GM18505 (cell line): ENCODE measurements at regions not wholly inside any gene's neighbourhood (a gene's known extent, or its start where the extent isn't known, plus 50 kb on each side); places are given as distances from the start of the nearest gene placed in this dataset.
"Not testable (repeated sequence)": the region's sequence is repeated elsewhere in the genome, so short reads cannot be mapped to it uniquely, and the experiment has no call there.

Experiments
- ATAC-seq: cut with Tn5 transposase; IDR thresholded peaks from one replicate; pipeline ENCODE4 v1.9.1; 2021; ENCODE audit not compliant: unreplicated experiment
- POLR2A ChIP-seq: IDR thresholded peaks from 4 replicates; pipeline ENCODE4 v1.6.1; 2011; ENCODE audit warnings: borderline replicate concordance; ENCODE audit not compliant: insufficient read depth, insufficient read length; ENCODE audit errors: extremely low read depth

DNA sequence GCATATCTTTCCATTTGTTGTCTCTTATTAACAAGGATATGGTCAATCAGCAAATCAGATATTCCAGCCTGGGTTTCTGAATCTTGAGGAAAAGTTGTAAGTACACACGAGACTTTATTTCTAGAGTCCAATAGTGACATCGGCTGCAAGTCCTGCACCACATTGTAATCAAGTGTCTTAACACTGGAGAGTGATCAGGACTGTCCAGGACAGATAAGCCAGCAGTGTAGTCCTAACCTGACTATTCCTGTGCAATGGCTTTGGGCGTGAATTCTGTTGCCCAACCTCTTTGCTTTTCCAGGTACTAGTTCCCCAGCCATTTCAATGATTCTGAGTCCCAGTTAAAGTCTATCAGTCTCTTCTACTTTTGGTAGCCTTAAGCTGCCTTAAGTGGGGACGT, 395.0 kb downstream of the PCDH10 start:
- no peak for TF ChIP-seq POLR2A

DNA sequence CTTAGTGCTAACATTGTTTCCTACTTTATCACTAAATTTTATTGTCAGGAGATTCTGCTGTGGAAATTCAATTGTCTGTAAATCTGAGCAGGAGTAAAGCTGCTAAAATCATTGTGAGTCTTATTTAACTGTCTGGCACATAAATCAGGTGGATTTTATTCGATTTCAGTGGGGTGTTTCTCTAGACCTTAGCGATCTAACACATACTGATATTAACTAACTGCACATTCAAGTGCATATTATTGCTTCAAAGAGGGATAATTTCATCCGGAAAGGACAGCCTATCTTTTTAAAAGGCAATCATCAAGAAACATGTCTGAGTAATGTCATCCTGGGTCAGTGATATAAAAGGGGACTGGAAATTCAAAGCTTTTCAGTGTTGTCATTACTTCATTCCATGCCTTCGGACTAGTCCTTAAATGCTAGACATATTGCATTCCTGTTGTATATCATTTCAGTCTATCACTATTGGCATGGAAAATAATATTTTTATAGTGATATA, 388.7 kb downstream of the PCDH10 start:
- TF ChIP-seq POLR2A, result no peak
- no peak for ATAC-seq

More for the DNA sequence above, 395.0 kb downstream of the PCDH10 start:
- ATAC-seq, result no peak

DNA sequence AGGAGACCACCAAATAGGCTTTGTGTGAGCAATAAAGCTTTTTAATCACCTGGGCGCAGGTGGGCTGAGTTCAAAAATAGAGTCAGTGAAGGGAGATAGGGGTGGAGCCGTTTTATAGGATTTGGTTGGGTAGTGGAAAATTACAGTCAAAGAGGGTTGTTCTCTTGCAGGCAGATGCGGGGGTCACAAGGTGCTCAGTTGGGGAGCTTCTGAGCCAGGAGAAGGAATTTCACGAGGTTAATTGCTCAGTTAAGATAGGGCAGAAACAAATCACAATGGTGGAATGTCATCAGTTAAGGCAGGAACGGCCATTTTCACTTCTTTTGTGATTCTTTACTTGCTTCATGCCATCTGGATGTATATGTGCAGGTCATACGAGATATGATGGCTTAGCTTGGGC, 385.1 kb downstream of the PCDH10 start:
- not testable (repeated sequence) for ATAC-seq

DNA sequence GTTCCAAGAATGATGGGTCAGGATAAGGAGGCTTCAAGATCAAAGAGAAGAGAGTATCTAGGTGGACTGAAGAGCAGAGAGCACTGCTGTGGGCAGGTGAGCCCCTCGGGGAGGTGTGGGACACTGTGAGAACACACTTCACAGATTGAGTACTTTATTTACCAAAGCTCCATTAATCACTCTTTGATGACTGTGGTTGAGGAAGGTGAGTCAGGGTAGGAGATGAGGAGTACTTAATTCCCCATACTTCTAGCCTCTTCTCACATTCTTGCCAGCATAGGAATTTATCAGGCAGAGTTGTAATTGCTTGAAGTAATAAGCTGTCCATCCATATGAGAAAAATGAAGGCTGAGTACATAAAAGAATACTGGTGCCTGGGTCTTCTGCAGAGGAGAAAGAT, 375.3 kb downstream of the PCDH10 start:
- no peak for TF ChIP-seq POLR2A
- ATAC-seq, result no peak

DNA sequence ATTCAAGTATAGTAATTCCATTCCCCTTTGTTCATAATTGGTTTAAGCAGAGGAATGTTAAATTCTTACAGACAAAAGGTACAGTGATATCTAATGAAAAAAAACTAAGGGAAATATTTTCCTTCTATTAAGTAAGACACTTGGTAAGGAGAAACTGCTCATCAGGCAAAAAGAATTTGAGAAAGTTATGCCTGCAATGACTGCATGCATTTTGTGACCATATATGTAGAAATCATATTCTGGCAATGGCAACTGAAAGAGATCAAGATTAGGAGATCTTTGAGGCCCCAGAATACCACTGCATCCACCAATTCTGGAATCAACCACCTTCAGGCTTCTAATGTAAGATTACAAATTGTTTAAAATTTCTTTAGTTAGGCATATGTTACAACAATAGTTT, 364.8 kb downstream of the PCDH10 start:
- no peak for TF ChIP-seq POLR2A
- no peak for ATAC-seq

DNA sequence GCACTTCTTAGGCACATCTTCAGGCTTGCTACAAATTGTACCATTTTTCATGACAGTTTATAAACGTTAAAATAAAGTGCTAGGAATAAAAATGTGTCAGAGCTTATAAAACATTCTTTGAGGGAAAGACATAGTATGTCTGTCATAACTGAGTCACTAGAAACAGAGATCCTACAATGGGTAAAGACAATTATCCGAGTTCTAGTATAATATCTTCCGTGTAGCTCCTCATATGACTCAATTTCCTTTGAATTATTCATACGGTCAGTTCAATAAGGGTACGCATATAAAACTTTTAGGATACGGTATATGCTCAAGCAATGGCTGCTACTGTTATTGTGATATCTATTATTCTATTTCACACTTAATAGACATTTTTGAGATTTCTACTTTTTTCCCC, 349.1 kb downstream of the PCDH10 start:
- no peak for TF ChIP-seq POLR2A
- ATAC-seq, result no peak

- TF ChIP-seq POLR2A, result no peak
Measured at GRCh38 chr4:133493776-133494175, 344.7 kb downstream of the PCDH10 start.

DNA sequence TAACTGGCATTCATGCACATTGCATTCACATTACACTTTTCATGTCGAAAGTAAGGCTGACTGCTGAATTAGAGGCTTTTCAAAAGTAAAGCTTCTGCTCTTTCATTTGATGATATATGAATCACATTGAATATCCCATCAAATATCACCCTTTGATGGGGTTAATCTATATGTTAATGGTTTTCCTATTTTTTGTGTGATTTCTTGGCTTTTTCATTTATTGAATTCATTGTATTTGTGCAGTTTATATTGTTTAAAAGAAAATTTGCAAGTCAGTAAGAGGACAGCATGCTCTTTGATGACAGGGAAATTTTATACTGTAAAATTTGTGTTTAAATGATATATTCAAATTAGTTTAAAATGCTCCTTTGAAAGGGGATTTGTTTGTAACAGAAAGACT, 344.1 kb downstream of the PCDH10 start:
- ATAC-seq, result no peak
- TF ChIP-seq POLR2A, result no peak

More at GRCh38 chr4:133493776-133494175, 344.7 kb downstream of the PCDH10 start:
- ATAC-seq, result no peak

- no peak for TF ChIP-seq POLR2A
- ATAC-seq, result no peak
Measured at GRCh38 chr4:133484287-133484686, 335.2 kb downstream of the PCDH10 start.

DNA sequence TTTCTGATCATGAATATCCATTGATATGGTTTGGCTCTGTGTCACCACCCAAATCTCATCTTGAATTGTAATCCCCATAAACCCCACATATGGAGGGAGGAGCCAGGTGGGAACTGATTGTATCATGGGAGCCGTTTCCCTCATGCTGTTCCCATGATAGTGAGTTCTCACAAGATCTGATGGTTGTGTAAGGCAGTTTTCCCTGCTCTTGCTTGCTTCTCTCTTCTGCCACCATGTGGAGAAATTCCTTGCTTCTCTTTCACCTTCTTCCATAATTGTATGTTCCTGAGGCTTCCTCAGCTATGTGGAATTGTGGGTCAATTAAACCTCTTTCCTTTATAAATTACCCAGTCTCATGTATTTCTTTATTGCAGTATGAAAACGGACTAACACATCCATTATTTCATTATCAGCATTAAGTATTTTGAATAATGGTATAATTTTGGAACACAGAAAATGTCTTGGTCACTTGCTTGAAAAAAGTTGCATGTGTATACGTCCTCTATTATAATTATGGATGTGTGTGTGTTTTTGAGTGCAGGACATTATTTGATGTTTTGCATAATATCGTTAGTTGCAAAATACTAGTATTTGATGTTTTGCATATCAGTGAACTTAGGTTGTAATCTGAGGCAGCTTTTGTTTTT, 334.6 kb downstream of the PCDH10 start:
- no peak for TF ChIP-seq POLR2A
- no peak for ATAC-seq

- no peak for TF ChIP-seq POLR2A
- no peak for ATAC-seq
Measured at GRCh38 chr4:133476063-133476462, 327.0 kb downstream of the PCDH10 start.

- no peak for TF ChIP-seq POLR2A
- no peak for ATAC-seq
Measured at GRCh38 chr4:133474501-133474900, 325.4 kb downstream of the PCDH10 start.

- no peak for ATAC-seq
- TF ChIP-seq POLR2A, result no peak
Measured at GRCh38 chr4:133472244-133472643, 323.1 kb downstream of the PCDH10 start.

DNA sequence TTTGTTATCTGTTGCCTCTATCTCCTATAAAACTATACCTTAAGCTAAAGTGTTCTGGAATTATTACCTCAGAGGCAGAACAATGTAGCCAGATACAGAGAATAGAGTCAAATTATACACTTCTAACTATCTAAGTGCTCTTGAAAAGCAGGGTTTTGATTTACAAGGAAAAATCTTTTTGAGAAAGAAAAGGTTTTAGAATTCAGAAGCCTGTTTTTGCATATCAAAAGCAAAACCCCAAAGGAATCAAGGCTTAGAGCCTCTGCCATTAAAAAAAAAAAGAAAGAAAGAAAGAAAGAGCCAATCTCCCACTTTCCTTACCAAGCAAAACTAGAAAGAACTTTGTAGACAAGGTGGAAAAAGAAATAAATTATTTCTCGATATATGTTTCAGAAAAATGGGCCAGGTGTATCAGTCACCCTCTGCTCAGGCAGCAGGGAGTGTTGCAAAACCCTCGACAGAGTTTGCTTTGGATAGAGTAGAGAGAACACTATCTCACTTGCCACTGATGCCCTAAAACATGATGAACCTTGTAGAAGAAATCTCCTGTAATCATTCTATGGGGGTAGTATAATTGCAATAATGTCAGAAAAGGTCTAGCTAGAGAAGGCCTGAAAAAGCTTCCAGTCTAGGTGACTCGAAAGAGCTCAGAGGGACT, 318.3 kb downstream of the PCDH10 start:
- ATAC-seq, result no peak
- no peak for TF ChIP-seq POLR2A
